GM23338 (cell line): ENCODE measurements at regions not wholly inside any gene's neighbourhood (a gene's known extent, or its start where the extent isn't known, plus 50 kb on each side); places are given as distances from the start of the nearest gene placed in this dataset.

Experiments used
- ATAC-seq: fragments of 200-7000 bp; cut with Tn5 transposase; 3 replicates; pipeline ENCODE4 v1.9.1; 2020
- DNase-seq: peaks from one replicate; pipeline ENCODE4 v3.0.0-alpha.2; 2015; ENCODE audit warnings: low spot score
- H2AFZ ChIP-seq: fragments of 200-600 bp; sonication (generic); 2 replicates; pipeline ENCODE4 v1.8.0; 2016; ENCODE audit warnings: antibody characterized with exemption, mild to moderate bottlenecking, moderate library complexity
- H3F3A ChIP-seq: fragments of 200-600 bp; sonication (generic); replicated peaks from 2 replicates; pipeline ENCODE4 v1.8.0; 2017; ENCODE audit warnings: antibody characterized with exemption, mixed run types, low read depth
- H3K27ac ChIP-seq: fragments of 200-600 bp; sonication (generic); 2 replicates; pipeline ENCODE4 v1.6.1; 2016; ENCODE audit warnings: low read depth
- H3K27me3 ChIP-seq: fragments of 200-600 bp; sonication (generic); 2 replicates; pipeline ENCODE4 v1.8.0; 2016; ENCODE audit warnings: mild to moderate bottlenecking, mixed run types, moderate library complexity; ENCODE audit not compliant: insufficient read depth
- H3K36me3 ChIP-seq: fragments of 200-600 bp; sonication (generic); 2 replicates; pipeline ENCODE4 v1.8.0; 2016; ENCODE audit warnings: mild to moderate bottlenecking; ENCODE audit not compliant: insufficient read depth
- H3K4me1 ChIP-seq: fragments of 200-600 bp; sonication (generic); 2 replicates; pipeline ENCODE4 v1.8.0; 2016; ENCODE audit warnings: mild to moderate bottlenecking, moderate library complexity; ENCODE audit not compliant: insufficient read depth
- H3K4me2 ChIP-seq: fragments of 200-600 bp; sonication (generic); 2 replicates; pipeline ENCODE4 v1.7.1; 2017; ENCODE audit warnings: mixed run types
- H3K4me3 ChIP-seq: fragments of 200-600 bp; sonication (generic); 2 replicates; pipeline ENCODE4 v1.6.1; 2016; ENCODE audit warnings: mixed run types
- H3K79me2 ChIP-seq: fragments of 200-600 bp; sonication (generic); replicated peaks from 2 replicates; pipeline ENCODE4 v1.8.0; 2017; ENCODE audit warnings: mild to moderate bottlenecking; ENCODE audit not compliant: insufficient read depth
- H3K9me2 ChIP-seq: fragments of 200-600 bp; sonication (generic); 2 replicates; pipeline ENCODE4 v1.8.0; 2017; ENCODE audit not compliant: insufficient read depth
- H4K20me1 ChIP-seq: fragments of 200-600 bp; sonication (generic); replicated peaks from 2 replicates; pipeline ENCODE4 v1.8.0; 2017; ENCODE audit warnings: mild to moderate bottlenecking; ENCODE audit not compliant: insufficient read depth
- H3K27ac Mint-ChIP-seq: 2 replicates; pipeline ENCODE4 v1.8.0; 2020; ENCODE audit warnings: inconsistent platforms, mild to moderate bottlenecking, moderate library complexity, mixed read lengths
- H3K27me3 Mint-ChIP-seq: 3 replicates; pipeline ENCODE4 v1.8.0; 2022; ENCODE audit warnings: low read depth, mild to moderate bottlenecking, moderate library complexity, mixed read lengths, inconsistent platforms; ENCODE audit not compliant: insufficient read depth, poor library complexity
- H3K36me3 Mint-ChIP-seq: 3 replicates; pipeline ENCODE4 v1.8.0; 2021; ENCODE audit warnings: low read depth, mild to moderate bottlenecking, inconsistent platforms, moderate library complexity, mixed read lengths
- H3K4me1 Mint-ChIP-seq: 3 replicates; pipeline ENCODE4 v1.8.0; 2020; ENCODE audit warnings: mild to moderate bottlenecking, inconsistent platforms, mixed read lengths
- H3K4me3 Mint-ChIP-seq: 3 replicates; pipeline ENCODE4 v1.8.0; 2021; ENCODE audit warnings: moderate library complexity, mild to moderate bottlenecking, inconsistent platforms, mixed read lengths
- H3K9me3 Mint-ChIP-seq: 3 replicates; pipeline ENCODE4 v1.8.0; 2020; ENCODE audit warnings: moderate library complexity, mild to moderate bottlenecking, inconsistent platforms, mixed read lengths
- CREB1 ChIP-seq: fragments of 250-450 bp; sonication (Bioruptor Pico); IDR thresholded peaks from 2 replicates; pipeline ENCODE4 v1.5.0; 2020; ENCODE audit warnings: low read depth, mild to moderate bottlenecking, moderate library complexity
- EZH2 ChIP-seq: fragments of 200-600 bp; sonication (generic); IDR thresholded peaks from one replicate; pipeline ENCODE4 v1.8.0; 2017; ENCODE audit warnings: antibody characterized with exemption, mild to moderate bottlenecking, low read depth; ENCODE audit not compliant: unreplicated experiment
- EZH2phosphoT487 ChIP-seq: fragments of 200-600 bp; sonication (generic); IDR thresholded peaks from one replicate; pipeline ENCODE4 v1.8.1; 2018; ENCODE audit warnings: antibody characterized with exemption; ENCODE audit not compliant: unreplicated experiment
- JUNB ChIP-seq: IDR thresholded peaks from one replicate; pipeline ENCODE4 v1.6.1; 2016; ENCODE audit warnings: antibody characterized with exemption; ENCODE audit not compliant: unreplicated experiment
- NANOG ChIP-seq: IDR thresholded peaks from 2 replicates; pipeline ENCODE4 v1.6.1; 2016; ENCODE audit warnings: antibody characterized with exemption, borderline replicate concordance
- POLR2AphosphoS5 ChIP-seq: IDR thresholded peaks from 2 replicates; pipeline ENCODE4 v1.6.1; 2016; ENCODE audit warnings: antibody characterized with exemption, low read depth
- STAT1 ChIP-seq: IDR thresholded peaks from one replicate; pipeline ENCODE4 v1.6.1; 2016; ENCODE audit warnings: antibody characterized with exemption; ENCODE audit not compliant: unreplicated experiment
- ZNF114 ChIP-seq: fragments of 250-450 bp; sonication (Bioruptor Pico); IDR thresholded peaks from 2 replicates; pipeline ENCODE4 v1.5.0; 2020; ENCODE audit warnings: mild to moderate bottlenecking, moderate library complexity
- ZNF331 ChIP-seq: fragments of 250-450 bp; sonication (Bioruptor Pico); IDR thresholded peaks from 2 replicates; pipeline ENCODE4 v1.5.0; 2020; ENCODE audit warnings: low read depth, mild to moderate bottlenecking, moderate library complexity
- TF ChIP-seq, protein P1 (sequence below), 2 experiments: fragments of 200-600 bp in 1 of 2; sonication (generic) in 1 of 2; conservative IDR thresholded peaks; 2 replicates each; pipeline versions ENCODE4 v1.5.1 to v1.6.1; 2016 to 2017; ENCODE audit warnings: antibody characterized with exemption in 2 of 2, low read depth in 2 of 2, mild to moderate bottlenecking in 2 of 2, moderate library complexity in 1 of 2
- TF ChIP-seq, protein P2 (sequence below): IDR thresholded peaks from 2 replicates; pipeline ENCODE4 v1.6.1; 2016; ENCODE audit warnings: antibody characterized with exemption
- TF ChIP-seq, protein P3 (sequence below): IDR thresholded peaks from one replicate; pipeline ENCODE4 v1.6.1; 2018; ENCODE audit warnings: antibody characterized with exemption; ENCODE audit not compliant: unreplicated experiment
- TF ChIP-seq, protein P4 (sequence below): fragments of 250-450 bp; sonication (Bioruptor Pico); IDR thresholded peaks from 2 replicates; pipeline ENCODE4 v1.5.0; 2020; ENCODE audit warnings: mild to moderate bottlenecking, moderate library complexity

DNA sequence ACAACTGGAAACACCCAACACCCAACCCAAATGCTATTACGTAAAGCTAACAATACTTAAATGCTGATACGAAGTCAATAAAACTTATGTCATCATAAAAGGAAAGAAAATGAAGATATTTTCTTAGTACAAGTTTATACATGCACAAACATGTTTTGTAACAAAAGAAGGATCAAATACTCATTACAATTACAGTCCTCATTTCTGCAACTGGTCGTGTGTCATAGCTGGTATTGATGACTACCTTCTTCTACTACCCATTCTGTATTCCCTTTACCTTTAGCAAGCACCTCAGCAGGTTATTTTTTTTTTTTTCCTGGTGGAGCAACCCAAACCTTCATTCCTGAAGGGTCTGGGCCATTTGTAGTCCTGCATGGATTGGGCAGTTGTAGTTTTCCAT, 1298.5 kb downstream of the SUCLG1 start:
- H3K27me3 Mint-ChIP-seq, result peaks cover 3% of the 10 kb centered on the region
- H3K4me2 ChIP-seq, result no peak overlapping the region
- H2AFZ ChIP-seq, result no peak overlapping the region
- DNase-seq (no peak), ATAC-seq (no peak)
- H3K79me2 ChIP-seq, result no peaks in the 10 kb centered on the region
- H3K9me3 Mint-ChIP-seq, result peaks cover 7% of the 10 kb centered on the region; the same call in 2 of the 3 replicates
- no peak overlapping the region for H3K27ac ChIP-seq
- no peaks in the 10 kb centered on the region for H4K20me1 ChIP-seq
- H3K27me3 ChIP-seq, result no peaks in the 10 kb centered on the region
- H3K27ac Mint-ChIP-seq, result no peak overlapping the region
- H3K4me1 Mint-ChIP-seq, result no peaks in the 10 kb centered on the region
- no peaks in the 10 kb centered on the region for H3K36me3 ChIP-seq
- H3K4me1 ChIP-seq, result no peaks in the 10 kb centered on the region
- TF ChIP-seq EZH2 (no peak), NANOG (no peak), JUNB (no peak), CREB1 (no peak), ZNF331 (CRISPR knock-in tag) (no peak), ZNF114 (CRISPR knock-in tag) (no peak), EZH2phosphoT487 (no peak), POLR2AphosphoS5 (no peak), STAT1 (no peak)
- TF ChIP-seq, protein P1, sequence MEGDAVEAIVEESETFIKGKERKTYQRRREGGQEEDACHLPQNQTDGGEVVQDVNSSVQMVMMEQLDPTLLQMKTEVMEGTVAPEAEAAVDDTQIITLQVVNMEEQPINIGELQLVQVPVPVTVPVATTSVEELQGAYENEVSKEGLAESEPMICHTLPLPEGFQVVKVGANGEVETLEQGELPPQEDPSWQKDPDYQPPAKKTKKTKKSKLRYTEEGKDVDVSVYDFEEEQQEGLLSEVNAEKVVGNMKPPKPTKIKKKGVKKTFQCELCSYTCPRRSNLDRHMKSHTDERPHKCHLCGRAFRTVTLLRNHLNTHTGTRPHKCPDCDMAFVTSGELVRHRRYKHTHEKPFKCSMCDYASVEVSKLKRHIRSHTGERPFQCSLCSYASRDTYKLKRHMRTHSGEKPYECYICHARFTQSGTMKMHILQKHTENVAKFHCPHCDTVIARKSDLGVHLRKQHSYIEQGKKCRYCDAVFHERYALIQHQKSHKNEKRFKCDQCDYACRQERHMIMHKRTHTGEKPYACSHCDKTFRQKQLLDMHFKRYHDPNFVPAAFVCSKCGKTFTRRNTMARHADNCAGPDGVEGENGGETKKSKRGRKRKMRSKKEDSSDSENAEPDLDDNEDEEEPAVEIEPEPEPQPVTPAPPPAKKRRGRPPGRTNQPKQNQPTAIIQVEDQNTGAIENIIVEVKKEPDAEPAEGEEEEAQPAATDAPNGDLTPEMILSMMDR (conservative IDR thresholded peaks at IDR 0.05; ENCODE audit: low read depth in 2 of 2), result no peak
- TF ChIP-seq, protein P2, sequence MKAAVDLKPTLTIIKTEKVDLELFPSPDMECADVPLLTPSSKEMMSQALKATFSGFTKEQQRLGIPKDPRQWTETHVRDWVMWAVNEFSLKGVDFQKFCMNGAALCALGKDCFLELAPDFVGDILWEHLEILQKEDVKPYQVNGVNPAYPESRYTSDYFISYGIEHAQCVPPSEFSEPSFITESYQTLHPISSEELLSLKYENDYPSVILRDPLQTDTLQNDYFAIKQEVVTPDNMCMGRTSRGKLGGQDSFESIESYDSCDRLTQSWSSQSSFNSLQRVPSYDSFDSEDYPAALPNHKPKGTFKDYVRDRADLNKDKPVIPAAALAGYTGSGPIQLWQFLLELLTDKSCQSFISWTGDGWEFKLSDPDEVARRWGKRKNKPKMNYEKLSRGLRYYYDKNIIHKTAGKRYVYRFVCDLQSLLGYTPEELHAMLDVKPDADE, result no peak
- TF ChIP-seq, protein P3, sequence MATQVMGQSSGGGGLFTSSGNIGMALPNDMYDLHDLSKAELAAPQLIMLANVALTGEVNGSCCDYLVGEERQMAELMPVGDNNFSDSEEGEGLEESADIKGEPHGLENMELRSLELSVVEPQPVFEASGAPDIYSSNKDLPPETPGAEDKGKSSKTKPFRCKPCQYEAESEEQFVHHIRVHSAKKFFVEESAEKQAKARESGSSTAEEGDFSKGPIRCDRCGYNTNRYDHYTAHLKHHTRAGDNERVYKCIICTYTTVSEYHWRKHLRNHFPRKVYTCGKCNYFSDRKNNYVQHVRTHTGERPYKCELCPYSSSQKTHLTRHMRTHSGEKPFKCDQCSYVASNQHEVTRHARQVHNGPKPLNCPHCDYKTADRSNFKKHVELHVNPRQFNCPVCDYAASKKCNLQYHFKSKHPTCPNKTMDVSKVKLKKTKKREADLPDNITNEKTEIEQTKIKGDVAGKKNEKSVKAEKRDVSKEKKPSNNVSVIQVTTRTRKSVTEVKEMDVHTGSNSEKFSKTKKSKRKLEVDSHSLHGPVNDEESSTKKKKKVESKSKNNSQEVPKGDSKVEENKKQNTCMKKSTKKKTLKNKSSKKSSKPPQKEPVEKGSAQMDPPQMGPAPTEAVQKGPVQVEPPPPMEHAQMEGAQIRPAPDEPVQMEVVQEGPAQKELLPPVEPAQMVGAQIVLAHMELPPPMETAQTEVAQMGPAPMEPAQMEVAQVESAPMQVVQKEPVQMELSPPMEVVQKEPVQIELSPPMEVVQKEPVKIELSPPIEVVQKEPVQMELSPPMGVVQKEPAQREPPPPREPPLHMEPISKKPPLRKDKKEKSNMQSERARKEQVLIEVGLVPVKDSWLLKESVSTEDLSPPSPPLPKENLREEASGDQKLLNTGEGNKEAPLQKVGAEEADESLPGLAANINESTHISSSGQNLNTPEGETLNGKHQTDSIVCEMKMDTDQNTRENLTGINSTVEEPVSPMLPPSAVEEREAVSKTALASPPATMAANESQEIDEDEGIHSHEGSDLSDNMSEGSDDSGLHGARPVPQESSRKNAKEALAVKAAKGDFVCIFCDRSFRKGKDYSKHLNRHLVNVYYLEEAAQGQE, result no peak
- TF ChIP-seq, protein P4, sequence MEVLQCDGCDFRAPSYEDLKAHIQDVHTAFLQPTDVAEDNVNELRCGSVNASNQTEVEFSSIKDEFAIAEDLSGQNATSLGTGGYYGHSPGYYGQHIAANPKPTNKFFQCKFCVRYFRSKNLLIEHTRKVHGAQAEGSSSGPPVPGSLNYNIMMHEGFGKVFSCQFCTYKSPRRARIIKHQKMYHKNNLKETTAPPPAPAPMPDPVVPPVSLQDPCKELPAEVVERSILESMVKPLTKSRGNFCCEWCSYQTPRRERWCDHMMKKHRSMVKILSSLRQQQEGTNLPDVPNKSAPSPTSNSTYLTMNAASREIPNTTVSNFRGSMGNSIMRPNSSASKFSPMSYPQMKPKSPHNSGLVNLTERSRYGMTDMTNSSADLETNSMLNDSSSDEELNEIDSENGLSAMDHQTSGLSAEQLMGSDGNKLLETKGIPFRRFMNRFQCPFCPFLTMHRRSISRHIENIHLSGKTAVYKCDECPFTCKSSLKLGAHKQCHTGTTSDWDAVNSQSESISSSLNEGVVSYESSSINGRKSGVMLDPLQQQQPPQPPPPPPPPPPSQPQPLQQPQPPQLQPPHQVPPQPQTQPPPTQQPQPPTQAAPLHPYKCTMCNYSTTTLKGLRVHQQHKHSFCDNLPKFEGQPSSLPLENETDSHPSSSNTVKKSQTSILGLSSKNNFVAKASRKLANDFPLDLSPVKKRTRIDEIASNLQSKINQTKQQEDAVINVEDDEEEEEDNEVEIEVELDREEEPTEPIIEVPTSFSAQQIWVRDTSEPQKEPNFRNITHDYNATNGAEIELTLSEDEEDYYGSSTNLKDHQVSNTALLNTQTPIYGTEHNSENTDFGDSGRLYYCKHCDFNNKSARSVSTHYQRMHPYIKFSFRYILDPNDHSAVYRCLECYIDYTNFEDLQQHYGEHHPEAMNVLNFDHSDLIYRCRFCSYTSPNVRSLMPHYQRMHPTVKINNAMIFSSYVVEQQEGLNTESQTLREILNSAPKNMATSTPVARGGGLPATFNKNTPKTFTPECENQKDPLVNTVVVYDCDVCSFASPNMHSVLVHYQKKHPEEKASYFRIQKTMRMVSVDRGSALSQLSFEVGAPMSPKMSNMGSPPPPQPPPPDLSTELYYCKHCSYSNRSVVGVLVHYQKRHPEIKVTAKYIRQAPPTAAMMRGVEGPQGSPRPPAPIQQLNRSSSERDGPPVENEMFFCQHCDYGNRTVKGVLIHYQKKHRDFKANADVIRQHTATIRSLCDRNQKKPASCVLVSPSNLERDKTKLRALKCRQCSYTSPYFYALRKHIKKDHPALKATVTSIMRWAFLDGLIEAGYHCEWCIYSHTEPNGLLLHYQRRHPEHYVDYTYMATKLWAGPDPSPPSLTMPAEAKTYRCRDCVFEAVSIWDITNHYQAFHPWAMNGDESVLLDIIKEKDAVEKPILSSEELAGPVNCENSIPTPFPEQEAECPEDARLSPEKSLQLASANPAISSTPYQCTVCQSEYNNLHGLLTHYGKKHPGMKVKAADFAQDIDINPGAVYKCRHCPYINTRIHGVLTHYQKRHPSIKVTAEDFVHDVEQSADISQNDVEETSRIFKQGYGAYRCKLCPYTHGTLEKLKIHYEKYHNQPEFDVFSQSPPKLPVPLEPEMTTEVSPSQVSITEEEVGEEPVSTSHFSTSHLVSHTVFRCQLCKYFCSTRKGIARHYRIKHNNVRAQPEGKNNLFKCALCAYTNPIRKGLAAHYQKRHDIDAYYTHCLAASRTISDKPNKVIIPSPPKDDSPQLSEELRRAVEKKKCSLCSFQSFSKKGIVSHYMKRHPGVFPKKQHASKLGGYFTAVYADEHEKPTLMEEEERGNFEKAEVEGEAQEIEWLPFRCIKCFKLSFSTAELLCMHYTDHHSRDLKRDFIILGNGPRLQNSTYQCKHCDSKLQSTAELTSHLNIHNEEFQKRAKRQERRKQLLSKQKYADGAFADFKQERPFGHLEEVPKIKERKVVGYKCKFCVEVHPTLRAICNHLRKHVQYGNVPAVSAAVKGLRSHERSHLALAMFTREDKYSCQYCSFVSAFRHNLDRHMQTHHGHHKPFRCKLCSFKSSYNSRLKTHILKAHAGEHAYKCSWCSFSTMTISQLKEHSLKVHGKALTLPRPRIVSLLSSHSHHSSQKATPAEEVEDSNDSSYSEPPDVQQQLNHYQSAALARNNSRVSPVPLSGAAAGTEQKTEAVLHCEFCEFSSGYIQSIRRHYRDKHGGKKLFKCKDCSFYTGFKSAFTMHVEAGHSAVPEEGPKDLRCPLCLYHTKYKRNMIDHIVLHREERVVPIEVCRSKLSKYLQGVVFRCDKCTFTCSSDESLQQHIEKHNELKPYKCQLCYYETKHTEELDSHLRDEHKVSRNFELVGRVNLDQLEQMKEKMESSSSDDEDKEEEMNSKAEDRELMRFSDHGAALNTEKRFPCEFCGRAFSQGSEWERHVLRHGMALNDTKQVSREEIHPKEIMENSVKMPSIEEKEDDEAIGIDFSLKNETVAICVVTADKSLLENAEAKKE (CRISPR knock-in tag), result no peak
- H3K4me3 Mint-ChIP-seq, result no peak overlapping the region
- H3K9me2 ChIP-seq, result peaks cover 16% of the 10 kb centered on the region
- H3K36me3 Mint-ChIP-seq, result peaks cover 6% of the 10 kb centered on the region; the same call in 2 of the 3 replicates
- no peak overlapping the region for H3K4me3 ChIP-seq
- H3F3A ChIP-seq, result no peaks in the 10 kb centered on the region
